ENCODE measurements at regions not wholly inside any gene's neighbourhood (a gene's known extent, or its start where the extent isn't known, plus 50 kb on each side); places are given as distances from the start of the nearest gene placed in this dataset.

GRCh38 chr4:38560768-38561558 is 103.0 kb upstream of the KLF3 start:
- TF ChIP-seq CTCF (conservative IDR thresholded peaks at IDR 0.05): no peak
- no peak overlapping the region for H3K4me3 Mint-ChIP-seq
- no peaks in the 10 kb centered on the region for H3K36me3 ChIP-seq (ENCODE audit: control insufficient read depth, insufficient read depth, low read length)
- H3K9me3 Mint-ChIP-seq: peaks cover 3% of the 10 kb centered on the region
- peaks cover 2% of the 10 kb centered on the region for H3K27me3 Mint-ChIP-seq (ENCODE audit: insufficient read depth)
- no peak overlapping the region for H3K27ac ChIP-seq (ENCODE audit: low read depth, low read length)
- H3K27ac Mint-ChIP-seq: no peak overlapping the region
- no peaks in the 10 kb centered on the region for H3K27me3 ChIP-seq (ENCODE audit: control insufficient read depth, insufficient read depth, low read length, poor library complexity, severe bottlenecking)
- no peak overlapping the region for H3K9ac ChIP-seq (ENCODE audit: extremely low read depth, low read length, poor library complexity, severe bottlenecking)
- peaks cover 4% of the 10 kb centered on the region for H3K4me1 Mint-ChIP-seq
- no peak overlapping the region for H3K4me3 ChIP-seq (ENCODE audit: low read length)
- WGBS, 2 experiments (ENCODE audit: insufficient coverage in 1 of 2, insufficient read length in 1 of 2): 89 to 100% methylated on average over 4 to 6 of the region's 7 CpGs
- no peak for DNase-seq
- no peaks in the 10 kb centered on the region for H3K9me3 ChIP-seq (ENCODE audit: control insufficient read depth, low read length)
- no peaks in the 10 kb centered on the region for H3K4me1 ChIP-seq (ENCODE audit: control insufficient read depth, insufficient read depth, low read length)
- no peaks in the 10 kb centered on the region for H3K36me3 Mint-ChIP-seq (ENCODE audit: low read depth)

- Mint-ChIP-seq H3K4me1 (peaks cover 5% of the 10 kb centered on the region), H3K4me3 (no peak overlapping the region), H3K27me3 (ENCODE audit: insufficient read depth) (no peaks in the 10 kb centered on the region), H3K27ac (no peak overlapping the region), H3K9me3 (no peaks in the 10 kb centered on the region), H3K36me3 (ENCODE audit: low read depth) (no peaks in the 10 kb centered on the region)
- no peak for TF ChIP-seq CTCF (conservative IDR thresholded peaks at IDR 0.05)
- Histone ChIP-seq H3K27me3 (ENCODE audit: control insufficient read depth, insufficient read depth, low read length, poor library complexity, severe bottlenecking) (no peaks in the 10 kb centered on the region), H3K27ac (ENCODE audit: low read depth, low read length) (no peak overlapping the region), H3K4me3 (ENCODE audit: low read length) (no peak overlapping the region), H3K4me1 (ENCODE audit: control insufficient read depth, insufficient read depth, low read length) (no peaks in the 10 kb centered on the region), H3K9me3 (ENCODE audit: control insufficient read depth, low read length) (no peaks in the 10 kb centered on the region), H3K36me3 (ENCODE audit: control insufficient read depth, insufficient read depth, low read length) (no peaks in the 10 kb centered on the region), H3K9ac (ENCODE audit: extremely low read depth, low read length, poor library complexity, severe bottlenecking) (no peak overlapping the region)
- 61 to 77% methylated on average over 2 to 4 of the region's 4 CpGs for WGBS, 2 experiments (ENCODE audit: insufficient coverage in 1 of 2, insufficient read length in 1 of 2)
- no peak for DNase-seq
Measured at GRCh38 chr4:38562751-38563198, 101.2 kb upstream of the KLF3 start.

- H3K27me3 Mint-ChIP-seq (ENCODE audit: insufficient read depth): no peaks in the 10 kb centered on the region
- no peak for DNase-seq
- Histone ChIP-seq H3K9ac (ENCODE audit: extremely low read depth, low read length, poor library complexity, severe bottlenecking) (no peak overlapping the region), H3K4me3 (ENCODE audit: low read length) (no peak overlapping the region), H3K9me3 (ENCODE audit: control insufficient read depth, low read length) (no peaks in the 10 kb centered on the region), H3K27me3 (ENCODE audit: control insufficient read depth, insufficient read depth, low read length, poor library complexity, severe bottlenecking) (no peaks in the 10 kb centered on the region), H3K36me3 (ENCODE audit: control insufficient read depth, insufficient read depth, low read length) (no peaks in the 10 kb centered on the region), H3K27ac (ENCODE audit: low read depth, low read length) (no peak overlapping the region), H3K4me1 (ENCODE audit: control insufficient read depth, insufficient read depth, low read length) (no peaks in the 10 kb centered on the region)
- no peaks in the 10 kb centered on the region for H3K36me3 Mint-ChIP-seq (ENCODE audit: low read depth)
- H3K4me3 Mint-ChIP-seq: no peak overlapping the region
- TF ChIP-seq CTCF (conservative IDR thresholded peaks at IDR 0.05): no peak
- no peaks in the 10 kb centered on the region for H3K9me3 Mint-ChIP-seq
- peaks cover 5% of the 10 kb centered on the region for H3K4me1 Mint-ChIP-seq
- WGBS, 2 experiments (ENCODE audit: insufficient coverage in 1 of 2, insufficient read length in 1 of 2): 90 to 91% methylated on average over 5 to 8 of the region's 9 CpGs
- no peak overlapping the region for H3K27ac Mint-ChIP-seq
Measured at GRCh38 chr4:38563707-38564495, 100.1 kb upstream of the KLF3 start.

Measured in endodermal cell (in vitro differentiated cells).